AG04450 (cell line): ENCODE measurements at regions not wholly inside any gene's neighbourhood (a gene's known extent, or its start where the extent isn't known, plus 50 kb on each side); places are given as distances from the start of the nearest gene placed in this dataset.

Experiments
- CTCF ChIA-PET: fragments of 300-600, 350-600 bp; formaldehyde crosslinking; extraction: SDS; loops from one replicate; lab custom pipeline; 2022; ENCODE audit warnings: antibody characterized with exemption, inconsistent platforms; lab: Charles Lee
- POLR2A ChIA-PET: fragments of 350-600 bp; formaldehyde crosslinking; extraction: SDS; loops from one replicate; lab custom pipeline; 2021; ENCODE audit warnings: antibody characterized with exemption, inconsistent platforms; lab: Yijun Ruan, JAX
- DNase-seq: peaks from one replicate; pipeline ENCODE4 v3.0.0-alpha.2; 2011; ENCODE audit warnings: low read depth, low spot score
- H3K27ac ChIP-seq: one replicate; pipeline ENCODE4 v1.5.1; 2012; ENCODE audit warnings: low read depth, low read length, control low read depth
- H3K27me3 ChIP-seq: one replicate; pipeline ENCODE4 v1.6.0; 2012; ENCODE audit warnings: low read length; ENCODE audit not compliant: control insufficient read depth, insufficient read depth
- H3K4me3 ChIP-seq: 2 replicates; pipeline ENCODE4 v1.5.1; 2011; ENCODE audit warnings: mild to moderate bottlenecking, low read depth, low read length, control low read depth
- H3K9me3 ChIP-seq: 2 replicates; pipeline ENCODE4 v1.5.1; 2012; ENCODE audit warnings: low read length; ENCODE audit not compliant: control insufficient read depth, insufficient read depth
- TF ChIP-seq, protein P1 (sequence below): IDR thresholded peaks from 2 replicates; pipeline ENCODE4 v1.5.1; 2011; ENCODE audit warnings: low read depth, low read length, control low read depth, inconsistent platforms

GRCh38 chr2:54382601-54383000 is 73.5 kb upstream of the SPTBN1 start:
- TF ChIP-seq, protein P1, sequence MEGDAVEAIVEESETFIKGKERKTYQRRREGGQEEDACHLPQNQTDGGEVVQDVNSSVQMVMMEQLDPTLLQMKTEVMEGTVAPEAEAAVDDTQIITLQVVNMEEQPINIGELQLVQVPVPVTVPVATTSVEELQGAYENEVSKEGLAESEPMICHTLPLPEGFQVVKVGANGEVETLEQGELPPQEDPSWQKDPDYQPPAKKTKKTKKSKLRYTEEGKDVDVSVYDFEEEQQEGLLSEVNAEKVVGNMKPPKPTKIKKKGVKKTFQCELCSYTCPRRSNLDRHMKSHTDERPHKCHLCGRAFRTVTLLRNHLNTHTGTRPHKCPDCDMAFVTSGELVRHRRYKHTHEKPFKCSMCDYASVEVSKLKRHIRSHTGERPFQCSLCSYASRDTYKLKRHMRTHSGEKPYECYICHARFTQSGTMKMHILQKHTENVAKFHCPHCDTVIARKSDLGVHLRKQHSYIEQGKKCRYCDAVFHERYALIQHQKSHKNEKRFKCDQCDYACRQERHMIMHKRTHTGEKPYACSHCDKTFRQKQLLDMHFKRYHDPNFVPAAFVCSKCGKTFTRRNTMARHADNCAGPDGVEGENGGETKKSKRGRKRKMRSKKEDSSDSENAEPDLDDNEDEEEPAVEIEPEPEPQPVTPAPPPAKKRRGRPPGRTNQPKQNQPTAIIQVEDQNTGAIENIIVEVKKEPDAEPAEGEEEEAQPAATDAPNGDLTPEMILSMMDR: no peak
- POLR2A ChIA-PET: no interaction called here
- no peaks in the 10 kb centered on the region for H3K27me3 ChIP-seq
- no peaks in the 10 kb centered on the region for H3K9me3 ChIP-seq
- CTCF ChIA-PET: no interaction called here
- no peak overlapping the region for H3K4me3 ChIP-seq
- DNase-seq: no peak
- no peak overlapping the region for H3K27ac ChIP-seq

GRCh38 chr2:54384301-54385203 is 71.6 kb upstream of the SPTBN1 start:
- no peak for DNase-seq
- Histone ChIP-seq H3K27me3 (no peaks in the 10 kb centered on the region), H3K4me3 (no peak overlapping the region), H3K9me3 (no peaks in the 10 kb centered on the region), H3K27ac (no peak overlapping the region)
- TF ChIP-seq, protein P1: no peak
- ChIA-PET POLR2A (no interaction called here), CTCF (interaction anchor here (0.6 kb wide), 1 partner anchor 8 kb away, joined by 6 read pairs; no protein-coding TSS in a partner anchor)

- H3K27me3 ChIP-seq: no peaks in the 10 kb centered on the region
- ChIA-PET POLR2A (no interaction called here), CTCF (interaction anchor here (0.6 kb wide), 1 partner anchor 8 kb away, joined by 6 read pairs; no protein-coding TSS in a partner anchor)
- no peak overlapping the region for H3K27ac ChIP-seq
- TF ChIP-seq, protein P1: no peak
- H3K4me3 ChIP-seq: no peak overlapping the region
- no peak for DNase-seq
- H3K9me3 ChIP-seq: no peaks in the 10 kb centered on the region
Observed at GRCh38 chr2:54385271-54385670, 70.9 kb upstream of the SPTBN1 start.

DNA sequence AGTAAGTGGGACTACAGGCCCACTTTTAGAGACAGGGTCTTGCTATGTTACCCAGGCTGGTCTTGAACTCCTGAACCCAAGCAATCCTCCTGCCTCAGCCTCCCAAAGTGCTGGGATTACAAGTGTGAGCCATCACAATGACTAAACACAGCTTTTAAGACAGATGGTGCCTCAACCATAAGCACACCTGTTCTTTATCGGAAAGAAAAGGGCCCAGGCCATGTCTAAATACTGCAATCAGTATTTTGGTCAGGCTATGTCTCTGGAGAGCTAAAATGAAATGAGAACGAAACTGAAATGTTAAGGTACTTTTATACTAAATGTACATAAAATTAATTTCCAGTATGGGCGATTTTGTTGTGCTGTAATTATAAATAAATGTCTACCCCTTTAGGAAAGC is 69.5 kb upstream of the SPTBN1 start:
- ChIA-PET POLR2A (no interaction called here), CTCF (no interaction called here)
- no peak for DNase-seq
- TF ChIP-seq, protein P1: no peak
- Histone ChIP-seq H3K4me3 (no peak overlapping the region), H3K27me3 (no peaks in the 10 kb centered on the region), H3K9me3 (no peaks in the 10 kb centered on the region), H3K27ac (no peak overlapping the region)
